Pancreas (tissue), 10 donors: ENCODE measurements at regions not wholly inside any gene's neighbourhood (a gene's known extent, or its start where the extent isn't known, plus 50 kb on each side); places are given as distances from the start of the nearest gene placed in this dataset.
"Not testable (repeated sequence)": the region's sequence is repeated elsewhere in the genome, so short reads cannot be mapped to it uniquely, and the experiment has no call there.

Experiments used
- ATAC-seq, 4 donors: fragments of 200-7000 bp; cut with Tn5 transposase; one replicate each; pipeline versions ENCODE4 v1.8.0 to v1.9.1; 2020; ENCODE audit warnings: mild to moderate bottlenecking in 4 of 4, moderate library complexity in 4 of 4
- DNase-seq, 6 donors: peaks; one replicate each; pipeline ENCODE4 v3.0.0-alpha.2; 2020
- FAIRE-seq: peaks from 2 replicates; lab custom pipeline; 2012; peaks lifted over from hg19 to GRCh38; lab: Jason Lieb, UNC
- H3K27ac ChIP-seq, 4 donors: fragments of 200-600 bp; sonication (generic); 1 replicate in 3 of 4; 2 replicates in 1 of 4; pipeline versions ENCODE4 v1.5.0 to v1.8.0; 2020
- H3K27me3 ChIP-seq, 4 donors: fragments of 200-600 bp; one replicate each; pipeline ENCODE4 v1.8.0; 2021
- H3K36me3 ChIP-seq, 3 donors: fragments of 200-600 bp; sonication (generic) in 1 of 3; one replicate each; pipeline versions ENCODE4 v1.5.0 to v1.8.0; 2020 to 2021
- H3K4me1 ChIP-seq, 3 donors: fragments of 200-600 bp; one replicate each; pipeline ENCODE4 v1.8.0; 2021
- H3K4me3 ChIP-seq, 4 donors: fragments of 200-600 bp; sonication (generic) in 2 of 4; one replicate each; pipeline versions ENCODE4 v1.5.0 to v1.8.0; 2020 to 2021
- H3K9me3 ChIP-seq, 4 donors: fragments of 200-600 bp; one replicate each; pipeline ENCODE4 v1.8.0; 2021
- WGBS, 2 donors: extraction: QIAGEN DNeasy Blood & Tissue Kit; methylation state at CpG; one replicate each; pipeline ENCODE4 v1.1.7; 2013; 5-methylcytosine and 5-hydroxymethylcytosine counted together
- intact Hi-C, 3 donors: fragments of 100-400 bp; cut with DNase I; formaldehyde crosslinking; loops; one replicate each; pipeline versions ENCODE4 v1.11.1 to v1.14.2; 2022
- TF ChIP-seq, protein P1 (sequence below), 4 donors: fragments of 200-600 bp; sonication (generic) in 3 of 4; IDR thresholded peaks; one replicate each; pipeline versions ENCODE4 v1.5.0 to v1.8.0; 2021; ENCODE audit warnings: antibody characterized with exemption in 4 of 4
- donor health status: healthy with polysubstance abuse.
- donor health status: DM: no; HTN: no; CAD: no; lungs with moderate emphysema.
- donor health status: DM: no; HTN: no; CAD: no.
- donor health status: control.
- donor health status: control.
- donor health status: Bipolar disorder and iron deficiency.
- donor health status: DM: yes; HTN: yes; CAD: no.
- donor health status: DM: no; HTN: no; CAD: no.
- donor health status: DM: no; HTN: no; CAD: no.
- donor health status: DM: yes; HTN: yes; CAD: no.

- FAIRE-seq (no peak), ATAC-seq (no peak), DNase-seq (no peak)
- Histone ChIP-seq H3K27me3 (no peaks in the 10 kb centered on the region), H3K36me3 (no peaks in the 10 kb centered on the region), H3K4me1 (no peaks in the 10 kb centered on the region), H3K4me3 (no peak overlapping the region), H3K9me3 (no peaks in the 10 kb centered on the region), H3K27ac (no peak overlapping the region)
- intact Hi-C loops, result no loop called here
- TF ChIP-seq, protein P1, sequence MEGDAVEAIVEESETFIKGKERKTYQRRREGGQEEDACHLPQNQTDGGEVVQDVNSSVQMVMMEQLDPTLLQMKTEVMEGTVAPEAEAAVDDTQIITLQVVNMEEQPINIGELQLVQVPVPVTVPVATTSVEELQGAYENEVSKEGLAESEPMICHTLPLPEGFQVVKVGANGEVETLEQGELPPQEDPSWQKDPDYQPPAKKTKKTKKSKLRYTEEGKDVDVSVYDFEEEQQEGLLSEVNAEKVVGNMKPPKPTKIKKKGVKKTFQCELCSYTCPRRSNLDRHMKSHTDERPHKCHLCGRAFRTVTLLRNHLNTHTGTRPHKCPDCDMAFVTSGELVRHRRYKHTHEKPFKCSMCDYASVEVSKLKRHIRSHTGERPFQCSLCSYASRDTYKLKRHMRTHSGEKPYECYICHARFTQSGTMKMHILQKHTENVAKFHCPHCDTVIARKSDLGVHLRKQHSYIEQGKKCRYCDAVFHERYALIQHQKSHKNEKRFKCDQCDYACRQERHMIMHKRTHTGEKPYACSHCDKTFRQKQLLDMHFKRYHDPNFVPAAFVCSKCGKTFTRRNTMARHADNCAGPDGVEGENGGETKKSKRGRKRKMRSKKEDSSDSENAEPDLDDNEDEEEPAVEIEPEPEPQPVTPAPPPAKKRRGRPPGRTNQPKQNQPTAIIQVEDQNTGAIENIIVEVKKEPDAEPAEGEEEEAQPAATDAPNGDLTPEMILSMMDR (IDR thresholded peaks at IDR 0.05), result no peak
- WGBS, 2 donors, result 96 to 98% methylated on average over 4 of the region's 4 CpGs
Measured at GRCh38 chr3:171524921-171525310, 64.7 kb upstream of the TNIK start.

DNA sequence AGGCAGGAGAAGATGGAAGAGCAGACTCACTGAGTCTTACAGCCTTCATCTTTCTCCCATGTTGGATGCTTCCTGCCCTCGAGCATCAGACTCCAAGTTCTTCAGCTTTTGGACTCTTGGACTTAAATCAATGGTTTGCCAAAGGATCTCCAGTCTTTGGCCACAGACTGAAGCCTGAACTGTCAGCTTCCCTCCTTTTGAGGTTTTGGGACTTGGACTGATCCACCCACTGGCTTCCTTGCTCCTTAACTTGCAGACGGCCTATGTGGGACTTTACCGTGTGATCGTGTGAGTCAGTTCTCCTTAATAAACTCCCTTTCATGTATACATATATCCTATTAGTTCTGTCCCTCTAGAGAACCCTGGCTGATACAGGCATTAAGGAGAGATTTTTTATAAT, 62.4 kb upstream of the TNIK start:
- Histone ChIP-seq H3K9me3 (no peaks in the 10 kb centered on the region), H3K4me3 (no peak overlapping the region), H3K4me1 (no peaks in the 10 kb centered on the region), H3K36me3 (no peaks in the 10 kb centered on the region), H3K27me3 (no peaks in the 10 kb centered on the region), H3K27ac (no peak overlapping the region)
- intact Hi-C loops, result no loop called here
- ATAC-seq, result no peak
- TF ChIP-seq, protein P1 (IDR thresholded peaks at IDR 0.05), result no peak
- WGBS, 2 donors, result 87 to 91% methylated on average over 4 of the region's 4 CpGs
- no peak for FAIRE-seq
- DNase-seq, result no peak

DNA sequence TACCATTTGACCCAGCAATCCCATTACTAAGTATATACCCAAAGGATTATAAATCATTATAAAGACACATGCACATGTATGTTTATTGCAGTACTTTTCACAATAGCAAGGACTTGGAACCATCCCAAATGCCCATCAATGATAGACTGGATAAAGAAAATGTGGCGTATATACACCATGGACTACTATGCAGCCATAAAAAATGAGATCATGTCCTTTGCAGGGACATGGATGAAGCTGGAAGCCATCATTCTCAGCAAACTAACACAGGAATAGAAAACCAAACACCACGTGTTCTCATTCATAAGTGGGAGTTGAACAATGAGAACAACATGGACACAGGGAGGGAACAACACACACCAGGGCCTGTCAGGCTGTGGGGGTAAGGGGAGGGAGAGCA, 59.2 kb upstream of the TNIK start:
- H3K36me3 ChIP-seq, FAIRE-seq: not testable (repeated sequence)

GRCh38 chr3:171516765-171517164, 56.6 kb upstream of the TNIK start:
- no peak for DNase-seq
- Histone ChIP-seq H3K9me3 (no peaks in the 10 kb centered on the region), H3K36me3 (no peaks in the 10 kb centered on the region), H3K4me1 (no peaks in the 10 kb centered on the region), H3K4me3 (no peak overlapping the region), H3K27me3 (no peaks in the 10 kb centered on the region), H3K27ac (no peak overlapping the region)
- FAIRE-seq, result no peak
- intact Hi-C loops, result no loop called here
- TF ChIP-seq, protein P1 (IDR thresholded peaks at IDR 0.05), result no peak
- ATAC-seq, result no peak
- 60 to 79% methylated on average over 2 of the region's 2 CpGs for WGBS, 2 donors

More for the DNA sequence above, 59.2 kb upstream of the TNIK start:
- H3K4me3 ChIP-seq, DNase-seq, ATAC-seq, intact Hi-C loops, H3K9me3 ChIP-seq, H3K4me1 ChIP-seq, H3K27ac ChIP-seq, H3K27me3 ChIP-seq: not testable (repeated sequence)
- whole genome bisulfite sequencing, 2 donors, result 87 to 90% methylated on average over 2 of the region's 2 CpGs

DNA sequence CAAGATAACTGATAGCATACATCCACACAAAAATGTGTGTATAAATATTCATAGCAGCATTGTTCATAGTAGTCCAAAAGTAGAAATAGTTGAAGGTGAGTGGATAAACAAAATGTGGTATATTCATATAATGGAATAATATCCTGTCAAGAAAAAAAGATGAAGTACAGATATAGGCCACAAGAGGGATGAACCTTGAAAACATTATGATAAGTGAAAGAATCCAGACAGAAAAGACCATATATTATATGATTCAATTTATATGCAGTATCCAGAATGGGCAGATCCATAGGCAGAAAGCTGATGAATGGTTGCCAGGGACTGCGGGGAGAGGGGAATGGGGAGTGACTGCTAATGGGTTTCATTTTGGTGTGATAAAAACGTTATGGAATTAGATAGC, 54.3 kb upstream of the TNIK start:
- H3K4me1 ChIP-seq, result no peaks in the 10 kb centered on the region
- TF ChIP-seq, protein P1 (IDR thresholded peaks at IDR 0.05), result no peak
- ATAC-seq, result no peak

More for the DNA sequence above, 54.3 kb upstream of the TNIK start:
- Histone ChIP-seq H3K27ac (no peak overlapping the region), H3K4me3 (no peak overlapping the region), H3K36me3 (no peaks in the 10 kb centered on the region), H3K27me3 (no peaks in the 10 kb centered on the region), H3K9me3 (no peaks in the 10 kb centered on the region)
- WGBS, 2 donors, result 60 to 69% methylated on average over 2 of the region's 2 CpGs
- FAIRE-seq (no peak), DNase-seq (no peak)
- intact Hi-C loops, result no loop called here
